ENCODE measurements at regions not wholly inside any gene's neighbourhood (a gene's known extent, or its start where the extent isn't known, plus 50 kb on each side); places are given as distances from the start of the nearest gene placed in this dataset.
"Not testable (repeated sequence)": the region's sequence is repeated elsewhere in the genome, so short reads cannot be mapped to it uniquely, and the experiment has no call there.

DNA sequence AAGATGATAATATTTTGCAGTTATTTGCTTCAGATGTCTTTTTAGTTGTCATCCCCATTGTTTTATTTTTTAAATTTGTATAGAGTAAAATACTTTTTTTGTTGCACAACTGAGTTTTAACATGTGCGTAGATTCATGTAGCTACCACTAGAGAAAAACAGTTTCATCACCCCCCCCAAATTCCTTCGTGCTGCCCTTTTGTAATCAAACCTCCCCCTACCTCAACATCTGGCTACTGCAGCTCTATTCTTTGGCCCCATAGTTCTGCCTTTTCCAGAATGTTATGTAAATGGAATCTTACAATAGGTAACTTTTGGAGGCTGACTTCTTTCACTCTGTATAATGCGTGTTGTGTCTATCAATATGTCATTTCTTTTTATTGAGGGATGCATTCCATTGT, 232.0 kb upstream of the RASGRP1 start:
- H3K4me3 ChIP-seq (ENCODE audit: low read depth, poor library complexity, severe bottlenecking), result no peak overlapping the region
- TF ChIP-seq, protein P1, sequence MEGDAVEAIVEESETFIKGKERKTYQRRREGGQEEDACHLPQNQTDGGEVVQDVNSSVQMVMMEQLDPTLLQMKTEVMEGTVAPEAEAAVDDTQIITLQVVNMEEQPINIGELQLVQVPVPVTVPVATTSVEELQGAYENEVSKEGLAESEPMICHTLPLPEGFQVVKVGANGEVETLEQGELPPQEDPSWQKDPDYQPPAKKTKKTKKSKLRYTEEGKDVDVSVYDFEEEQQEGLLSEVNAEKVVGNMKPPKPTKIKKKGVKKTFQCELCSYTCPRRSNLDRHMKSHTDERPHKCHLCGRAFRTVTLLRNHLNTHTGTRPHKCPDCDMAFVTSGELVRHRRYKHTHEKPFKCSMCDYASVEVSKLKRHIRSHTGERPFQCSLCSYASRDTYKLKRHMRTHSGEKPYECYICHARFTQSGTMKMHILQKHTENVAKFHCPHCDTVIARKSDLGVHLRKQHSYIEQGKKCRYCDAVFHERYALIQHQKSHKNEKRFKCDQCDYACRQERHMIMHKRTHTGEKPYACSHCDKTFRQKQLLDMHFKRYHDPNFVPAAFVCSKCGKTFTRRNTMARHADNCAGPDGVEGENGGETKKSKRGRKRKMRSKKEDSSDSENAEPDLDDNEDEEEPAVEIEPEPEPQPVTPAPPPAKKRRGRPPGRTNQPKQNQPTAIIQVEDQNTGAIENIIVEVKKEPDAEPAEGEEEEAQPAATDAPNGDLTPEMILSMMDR (IDR thresholded peaks at IDR 0.05), result no peak
- no peak for TF ChIP-seq POLR2A (IDR thresholded peaks at IDR 0.05)
- intact Hi-C loops (cut with DNase I; ENCODE audit: low total_unique reads), result no loop called here
- no peak for DNase-seq (ENCODE audit: low spot score in 2 of 2)
- WGBS, 2 donors, result 78 to 87% methylated on average over 3 of the region's 3 CpGs

DNA sequence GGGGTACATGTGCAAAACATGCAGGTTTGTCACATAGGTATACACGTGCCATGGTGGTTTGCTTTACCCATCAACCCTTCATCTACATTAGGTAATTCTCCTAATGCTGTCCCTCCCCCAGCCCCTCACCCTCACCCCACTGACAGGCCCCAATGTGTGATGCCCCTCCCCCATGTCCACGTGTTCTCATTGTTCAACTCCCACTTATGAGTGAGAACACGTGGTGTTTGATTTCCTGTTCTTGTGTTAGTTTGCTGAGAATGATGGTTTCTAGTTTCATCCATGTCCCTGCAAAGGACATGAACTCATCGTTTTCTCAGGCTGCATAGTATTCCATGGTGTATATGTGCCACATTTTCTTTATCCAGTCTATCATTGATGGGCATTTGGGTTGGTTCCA, 232.9 kb upstream of the RASGRP1 start:
- intact Hi-C loops (cut with DNase I; ENCODE audit: low total_unique reads); DNase-seq (ENCODE audit: low spot score in 2 of 2); H3K4me3 ChIP-seq (ENCODE audit: low read depth, poor library complexity, severe bottlenecking): not testable (repeated sequence)
- WGBS, 2 donors, result 88 to 92% methylated on average over 4 of the region's 4 CpGs

GRCh38 chr15:38799202-38799601, 234.6 kb upstream of the RASGRP1 start:
- intact Hi-C loops (cut with DNase I; ENCODE audit: low total_unique reads); H3K4me3 ChIP-seq (ENCODE audit: low read depth, poor library complexity, severe bottlenecking); DNase-seq (ENCODE audit: low spot score in 2 of 2): not testable (repeated sequence)
- WGBS, 2 donors, result 85 to 89% methylated on average over 5 of the region's 5 CpGs

- intact Hi-C loops (cut with DNase I; ENCODE audit: low total_unique reads), result loop anchor here (10.0 kb wide), 1 partner anchor 945 kb away; no protein-coding TSS in a partner anchor
Observed at GRCh38 chr15:38809621-38810020, 245.0 kb upstream of the RASGRP1 start.

DNA sequence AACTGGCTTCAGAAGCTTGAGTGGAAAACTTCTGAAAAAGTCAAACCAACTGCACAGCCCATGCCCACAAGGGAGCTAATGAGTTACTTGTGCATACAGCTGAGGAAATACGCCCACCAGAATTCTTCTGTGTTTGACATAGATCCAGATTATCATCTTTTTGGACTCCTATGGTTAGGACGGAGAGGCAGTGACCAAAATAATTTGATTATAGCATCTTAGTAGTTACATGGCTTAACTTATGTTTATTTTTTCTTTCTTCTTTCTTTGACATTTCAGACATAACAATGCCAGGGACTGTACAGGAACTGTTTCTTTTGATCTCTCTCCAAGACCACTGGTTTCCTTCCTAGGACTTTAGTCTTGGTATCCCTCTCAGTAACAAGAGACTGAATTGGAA, 246.1 kb upstream of the RASGRP1 start:
- WGBS, 2 donors, result 74 to 76% methylated on average over 2 of the region's 2 CpGs
- H3K4me3 ChIP-seq (ENCODE audit: low read depth, poor library complexity, severe bottlenecking), result no peak overlapping the region
- no peak for TF ChIP-seq POLR2A (IDR thresholded peaks at IDR 0.05)
- TF ChIP-seq, protein P1 (IDR thresholded peaks at IDR 0.05), result no peak
- DNase-seq (ENCODE audit: low spot score in 2 of 2), result no peak
- intact Hi-C loops (cut with DNase I; ENCODE audit: low total_unique reads), result loop anchor here (10.0 kb wide), 1 partner anchor 944 kb away; no protein-coding TSS in a partner anchor

More at GRCh38 chr15:38809621-38810020, 245.0 kb upstream of the RASGRP1 start:
- no peak overlapping the region for H3K4me3 ChIP-seq (ENCODE audit: low read depth, poor library complexity, severe bottlenecking)
- no peak for DNase-seq (ENCODE audit: low spot score in 2 of 2)
- TF ChIP-seq, protein P1 (IDR thresholded peaks at IDR 0.05), result no peak
- TF ChIP-seq POLR2A (IDR thresholded peaks at IDR 0.05), result no peak

DNA sequence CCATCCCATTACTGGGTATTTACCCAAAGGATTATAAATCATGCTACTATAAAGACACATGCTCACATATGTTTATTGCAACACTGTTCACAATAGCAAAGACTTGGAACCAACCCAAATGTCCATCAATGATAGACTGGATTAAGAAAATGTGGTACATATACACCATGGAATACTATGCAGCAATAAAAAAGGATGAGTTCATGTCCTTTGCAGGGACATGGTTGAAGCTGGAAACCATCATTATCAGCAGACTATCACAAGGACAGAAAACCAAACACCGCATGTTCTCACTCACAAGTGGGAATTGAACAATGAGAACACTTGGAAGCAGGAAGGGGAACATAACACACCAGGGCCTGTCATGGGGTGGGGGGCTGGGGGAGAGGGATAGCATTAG, 249.6 kb upstream of the RASGRP1 start:
- not testable (repeated sequence) for H3K4me3 ChIP-seq (ENCODE audit: low read depth, poor library complexity, severe bottlenecking); DNase-seq (ENCODE audit: low spot score in 2 of 2)
- 95 to 100% methylated on average over 1 of the region's 1 CpG for WGBS, 2 donors
- intact Hi-C loops (cut with DNase I; ENCODE audit: low total_unique reads), result loop anchor here (10.0 kb wide), 1 partner anchor 941 kb away; no protein-coding TSS in a partner anchor

DNA sequence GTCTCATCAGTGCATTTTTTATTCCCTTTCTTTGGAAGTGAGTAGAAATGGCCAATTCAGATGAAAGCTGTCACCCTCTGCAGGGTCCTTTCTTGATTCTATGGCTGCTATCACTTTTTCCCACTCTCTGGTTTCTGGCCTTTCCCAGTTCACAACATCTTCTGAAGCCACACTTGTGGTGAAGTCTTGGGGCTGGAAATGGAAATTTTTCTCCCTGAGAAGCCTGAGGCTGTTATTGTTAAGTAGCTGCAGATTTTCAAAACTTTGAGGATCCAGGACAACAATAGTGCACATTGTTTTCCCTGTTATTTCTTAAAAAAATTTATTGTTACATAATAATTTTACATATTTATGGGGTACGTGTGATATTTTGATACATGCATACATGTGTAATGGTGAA, 250.3 kb upstream of the RASGRP1 start:
- intact Hi-C loops (cut with DNase I; ENCODE audit: low total_unique reads), result loop anchor here (10.0 kb wide), 1 partner anchor 940 kb away; no protein-coding TSS in a partner anchor
- 63 to 64% methylated on average over 1 of the region's 1 CpG for WGBS, 2 donors
- no peak for DNase-seq (ENCODE audit: low spot score in 2 of 2)
- TF ChIP-seq POLR2A (IDR thresholded peaks at IDR 0.05), result no peak
- TF ChIP-seq, protein P1 (IDR thresholded peaks at IDR 0.05), result no peak
- H3K4me3 ChIP-seq (ENCODE audit: low read depth, poor library complexity, severe bottlenecking), result no peak overlapping the region

Measured in lower leg skin (tissue), 4 donors.